ENCODE measurements at regions not wholly inside any gene's neighbourhood (a gene's known extent, or its start where the extent isn't known, plus 50 kb on each side); places are given as distances from the start of the nearest gene placed in this dataset.
"Not testable (repeated sequence)": the region's sequence is repeated elsewhere in the genome, so short reads cannot be mapped to it uniquely, and the experiment has no call there.

GRCh38 chr12:131430158-131430742 is 280.6 kb upstream of the SFSWAP start:
- no peak for TF ChIP-seq CTCF (conservative IDR thresholded peaks at IDR 0.05; ENCODE audit: low read depth, low read length)
- H3K4me3 ChIP-seq (ENCODE audit: low read depth, low read length): no peak overlapping the region
- no peak for DNase-seq (ENCODE audit: low read depth)

GRCh38 chr12:131431126-131431655 is 279.7 kb upstream of the SFSWAP start:
- H3K4me3 ChIP-seq (ENCODE audit: low read depth, low read length); DNase-seq (ENCODE audit: low read depth): not testable (repeated sequence)

- no peak for DNase-seq (ENCODE audit: low read depth)
- no peak for TF ChIP-seq CTCF (conservative IDR thresholded peaks at IDR 0.05; ENCODE audit: low read depth, low read length)
- no peak overlapping the region for H3K4me3 ChIP-seq (ENCODE audit: low read depth, low read length)
Observed at GRCh38 chr12:131432532-131433260, 278.2 kb upstream of the SFSWAP start.

GRCh38 chr12:131434208-131435125 is 276.4 kb upstream of the SFSWAP start:
- H3K4me3 ChIP-seq (ENCODE audit: low read depth, low read length): no peak overlapping the region
- DNase-seq (ENCODE audit: low read depth): no peak
- no peak for TF ChIP-seq CTCF (conservative IDR thresholded peaks at IDR 0.05; ENCODE audit: low read depth, low read length)

GRCh38 chr12:131436922-131437705 is 273.8 kb upstream of the SFSWAP start:
- TF ChIP-seq CTCF (conservative IDR thresholded peaks at IDR 0.05; ENCODE audit: low read depth, low read length): no peak
- H3K4me3 ChIP-seq (ENCODE audit: low read depth, low read length): no peak overlapping the region
- no peak for DNase-seq (ENCODE audit: low read depth)

- no peak for TF ChIP-seq CTCF (conservative IDR thresholded peaks at IDR 0.05; ENCODE audit: low read depth, low read length)
- no peak for DNase-seq (ENCODE audit: low read depth)
- H3K4me3 ChIP-seq (ENCODE audit: low read depth, low read length): no peak overlapping the region
Observed at GRCh38 chr12:131437706-131438492, 273.0 kb upstream of the SFSWAP start.

- H3K4me3 ChIP-seq (ENCODE audit: low read depth, low read length); DNase-seq (ENCODE audit: low read depth): not testable (repeated sequence)
Observed at GRCh38 chr12:131438493-131438835, 272.4 kb upstream of the SFSWAP start.

Data from choroid plexus epithelial cell (primary cell).